PFSK-1 (cell line): ENCODE measurements at regions not wholly inside any gene's neighbourhood (a gene's known extent, or its start where the extent isn't known, plus 50 kb on each side); places are given as distances from the start of the nearest gene placed in this dataset.

Source experiments
- FOXP2 ChIP-seq: optimal IDR thresholded peaks from 2 replicates; pipeline ENCODE3; 2011; ENCODE audit warnings: borderline replicate concordance, control low read depth, inconsistent platforms; ENCODE audit not compliant: insufficient read depth; ENCODE audit errors: extremely low read length, extremely low read depth
- POLR2AphosphoS5 ChIP-seq: IDR thresholded peaks from 2 replicates; pipeline ENCODE4 v1.6.1; 2012; ENCODE audit warnings: low read depth, mild to moderate bottlenecking, control low read depth, low read length, moderate library complexity
- SIN3A ChIP-seq: IDR thresholded peaks from 2 replicates; pipeline ENCODE4 v1.6.1; 2012; ENCODE audit warnings: mild to moderate bottlenecking, low read length, moderate library complexity, borderline replicate concordance; ENCODE audit not compliant: insufficient read depth
- TAF1 ChIP-seq: IDR thresholded peaks from 2 replicates; pipeline ENCODE4 v1.6.1; 2012; ENCODE audit warnings: low read length, control low read depth, borderline replicate concordance; ENCODE audit not compliant: insufficient read depth
- TF ChIP-seq, protein P1 (sequence below), 2 experiments: IDR thresholded peaks; 2 replicates each; pipeline versions ENCODE4 v1.6.1 to v1.8.0; 2011 to 2012; ENCODE audit warnings: low read depth in 2 of 2, low read length in 2 of 2, control low read depth in 1 of 2, inconsistent platforms in 1 of 2, mild to moderate bottlenecking in 1 of 2, moderate library complexity in 1 of 2; ENCODE audit not compliant: insufficient read depth in 1 of 2

DNA sequence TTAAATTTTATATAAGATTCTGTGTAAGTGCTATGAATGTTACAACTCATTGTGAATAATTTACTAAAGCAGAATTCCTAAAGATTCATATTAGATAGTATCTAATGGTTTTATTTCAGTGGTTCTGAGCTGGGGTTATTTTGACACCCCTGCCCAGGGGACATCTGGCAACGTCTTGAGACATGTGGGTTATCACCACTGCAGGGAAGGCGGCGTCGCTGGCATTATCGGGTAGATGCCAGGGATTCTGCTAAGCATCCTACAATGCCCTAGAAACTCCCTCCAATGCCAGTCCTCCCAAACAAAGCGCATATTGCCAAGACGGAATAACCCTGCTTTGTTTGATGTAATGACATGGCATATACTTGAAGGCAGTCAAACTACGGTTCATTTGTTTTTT lies 372.3 kb upstream of the ZFHX3 start:
- TF ChIP-seq, protein P1, sequence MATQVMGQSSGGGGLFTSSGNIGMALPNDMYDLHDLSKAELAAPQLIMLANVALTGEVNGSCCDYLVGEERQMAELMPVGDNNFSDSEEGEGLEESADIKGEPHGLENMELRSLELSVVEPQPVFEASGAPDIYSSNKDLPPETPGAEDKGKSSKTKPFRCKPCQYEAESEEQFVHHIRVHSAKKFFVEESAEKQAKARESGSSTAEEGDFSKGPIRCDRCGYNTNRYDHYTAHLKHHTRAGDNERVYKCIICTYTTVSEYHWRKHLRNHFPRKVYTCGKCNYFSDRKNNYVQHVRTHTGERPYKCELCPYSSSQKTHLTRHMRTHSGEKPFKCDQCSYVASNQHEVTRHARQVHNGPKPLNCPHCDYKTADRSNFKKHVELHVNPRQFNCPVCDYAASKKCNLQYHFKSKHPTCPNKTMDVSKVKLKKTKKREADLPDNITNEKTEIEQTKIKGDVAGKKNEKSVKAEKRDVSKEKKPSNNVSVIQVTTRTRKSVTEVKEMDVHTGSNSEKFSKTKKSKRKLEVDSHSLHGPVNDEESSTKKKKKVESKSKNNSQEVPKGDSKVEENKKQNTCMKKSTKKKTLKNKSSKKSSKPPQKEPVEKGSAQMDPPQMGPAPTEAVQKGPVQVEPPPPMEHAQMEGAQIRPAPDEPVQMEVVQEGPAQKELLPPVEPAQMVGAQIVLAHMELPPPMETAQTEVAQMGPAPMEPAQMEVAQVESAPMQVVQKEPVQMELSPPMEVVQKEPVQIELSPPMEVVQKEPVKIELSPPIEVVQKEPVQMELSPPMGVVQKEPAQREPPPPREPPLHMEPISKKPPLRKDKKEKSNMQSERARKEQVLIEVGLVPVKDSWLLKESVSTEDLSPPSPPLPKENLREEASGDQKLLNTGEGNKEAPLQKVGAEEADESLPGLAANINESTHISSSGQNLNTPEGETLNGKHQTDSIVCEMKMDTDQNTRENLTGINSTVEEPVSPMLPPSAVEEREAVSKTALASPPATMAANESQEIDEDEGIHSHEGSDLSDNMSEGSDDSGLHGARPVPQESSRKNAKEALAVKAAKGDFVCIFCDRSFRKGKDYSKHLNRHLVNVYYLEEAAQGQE (IDR thresholded peaks at IDR 0.05; ENCODE audit: insufficient read depth in 1 of 2, low read depth in 2 of 2, low read length in 2 of 2): no peak
- TF ChIP-seq FOXP2 (no peak), TAF1 (no peak), POLR2AphosphoS5 (no peak), SIN3A (no peak)

DNA sequence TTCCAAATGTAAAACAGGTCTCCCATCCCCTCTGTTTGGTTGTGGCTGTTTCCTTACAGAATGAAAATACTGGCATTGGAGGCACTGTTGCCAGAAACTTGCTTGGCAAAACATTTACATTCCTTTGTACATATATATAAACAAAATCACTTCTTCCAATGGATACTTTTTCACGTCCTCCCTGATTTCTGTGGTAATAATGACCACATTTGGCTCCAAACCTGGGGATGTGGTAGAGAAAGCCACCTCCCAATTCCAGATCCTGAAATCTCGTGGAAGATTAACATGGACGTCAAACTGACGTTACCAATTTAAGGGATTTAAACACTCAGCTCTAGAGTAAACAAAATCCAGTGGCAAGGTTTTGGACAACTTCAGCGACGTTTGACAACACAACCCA lies 370.8 kb upstream of the ZFHX3 start:
- TF ChIP-seq POLR2AphosphoS5 (no peak), TAF1 (no peak), FOXP2 (no peak), SIN3A (no peak)
- TF ChIP-seq, protein P1 (IDR thresholded peaks at IDR 0.05; ENCODE audit: insufficient read depth in 1 of 2, low read depth in 2 of 2, low read length in 2 of 2): no peak

DNA sequence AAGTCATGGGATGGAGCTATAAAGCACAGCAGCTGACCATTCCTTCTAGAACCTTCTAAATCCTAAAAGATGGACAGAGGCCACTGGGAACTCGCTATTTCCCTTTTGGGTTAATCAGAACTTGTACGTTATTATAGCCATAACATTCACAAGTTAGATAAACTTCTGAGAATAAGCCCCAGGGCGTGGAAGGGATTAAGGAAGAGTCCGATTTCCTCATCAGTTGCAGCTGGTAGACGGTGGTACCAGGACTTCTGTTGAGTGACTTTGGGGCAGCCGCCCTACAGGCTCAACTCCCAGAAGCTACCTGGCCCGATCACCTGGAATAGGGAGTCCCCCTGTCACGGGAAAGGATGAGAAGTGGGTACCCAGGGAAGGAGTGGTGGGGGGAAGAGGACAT lies 370.1 kb upstream of the ZFHX3 start:
- TF ChIP-seq TAF1 (no peak), FOXP2 (no peak)
- TF ChIP-seq, protein P1 (IDR thresholded peaks at IDR 0.05; ENCODE audit: insufficient read depth in 1 of 2, low read depth in 2 of 2, low read length in 2 of 2): no peak

DNA sequence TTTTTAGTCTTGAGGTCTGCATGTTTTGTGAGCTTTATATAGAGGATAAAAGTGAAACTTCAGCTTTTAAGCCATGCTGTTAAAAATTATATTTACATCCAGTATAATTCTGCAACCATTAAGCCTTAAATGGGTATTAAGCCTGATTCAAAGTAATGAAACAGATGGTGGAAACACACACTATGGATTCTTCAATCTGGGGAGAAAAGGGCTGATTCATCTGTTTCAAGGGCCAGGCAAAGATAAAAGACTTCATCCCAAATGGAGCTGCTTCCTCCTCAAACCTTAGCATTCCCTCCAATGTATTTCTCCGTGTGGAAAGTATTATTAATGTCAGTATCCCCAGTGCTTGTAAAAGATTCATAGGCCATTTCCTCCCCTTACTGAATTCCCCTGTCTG lies 367.4 kb upstream of the ZFHX3 start:
- no peak for TF ChIP-seq POLR2AphosphoS5

DNA sequence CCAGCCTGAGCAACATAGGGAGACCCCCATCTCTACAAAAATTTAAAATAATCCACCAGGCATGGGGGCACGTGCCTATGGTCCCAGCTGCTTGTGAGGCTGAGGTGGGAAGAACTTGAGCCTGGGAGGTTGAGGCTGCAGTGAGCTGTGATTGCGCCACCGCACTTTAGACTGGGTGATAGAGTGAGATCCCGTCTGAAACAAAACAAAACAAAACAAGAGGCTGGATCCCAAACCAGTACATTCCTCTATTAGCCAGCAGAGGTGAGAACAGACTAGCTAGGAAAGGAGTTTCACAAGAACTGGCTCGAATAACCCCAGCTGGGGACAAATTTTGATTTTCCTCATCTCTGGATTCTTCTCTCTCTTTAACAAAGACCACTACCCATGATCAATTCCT lies 366.7 kb upstream of the ZFHX3 start:
- TF ChIP-seq POLR2AphosphoS5 (no peak), FOXP2 (no peak), SIN3A (no peak), TAF1 (no peak)
- TF ChIP-seq, protein P1 (IDR thresholded peaks at IDR 0.05; ENCODE audit: insufficient read depth in 1 of 2, low read depth in 2 of 2, low read length in 2 of 2): no peak

DNA sequence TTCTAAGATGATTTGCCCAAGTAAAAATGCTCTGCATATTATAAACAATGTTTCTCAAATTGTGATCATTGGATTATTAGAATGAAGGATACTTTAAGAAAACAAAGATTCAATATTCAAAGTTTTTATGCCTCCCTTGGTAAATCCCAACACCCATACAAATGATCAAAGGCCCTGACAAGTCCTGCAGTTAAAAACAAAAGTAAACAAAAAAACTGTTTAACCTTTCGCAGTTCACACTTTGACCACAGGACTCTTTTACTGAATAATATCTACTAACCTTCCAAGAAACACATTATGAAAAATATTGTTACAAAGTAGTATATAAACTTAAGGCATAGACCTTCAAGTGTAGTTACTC lies 365.9 kb upstream of the ZFHX3 start:
- TF ChIP-seq SIN3A: no peak
- no peak for TF ChIP-seq POLR2AphosphoS5
- TF ChIP-seq TAF1: no peak
- no peak for TF ChIP-seq FOXP2
